ENCODE measurements at regions not wholly inside any gene's neighbourhood (a gene's known extent, or its start where the extent isn't known, plus 50 kb on each side); places are given as distances from the start of the nearest gene placed in this dataset.

DNA sequence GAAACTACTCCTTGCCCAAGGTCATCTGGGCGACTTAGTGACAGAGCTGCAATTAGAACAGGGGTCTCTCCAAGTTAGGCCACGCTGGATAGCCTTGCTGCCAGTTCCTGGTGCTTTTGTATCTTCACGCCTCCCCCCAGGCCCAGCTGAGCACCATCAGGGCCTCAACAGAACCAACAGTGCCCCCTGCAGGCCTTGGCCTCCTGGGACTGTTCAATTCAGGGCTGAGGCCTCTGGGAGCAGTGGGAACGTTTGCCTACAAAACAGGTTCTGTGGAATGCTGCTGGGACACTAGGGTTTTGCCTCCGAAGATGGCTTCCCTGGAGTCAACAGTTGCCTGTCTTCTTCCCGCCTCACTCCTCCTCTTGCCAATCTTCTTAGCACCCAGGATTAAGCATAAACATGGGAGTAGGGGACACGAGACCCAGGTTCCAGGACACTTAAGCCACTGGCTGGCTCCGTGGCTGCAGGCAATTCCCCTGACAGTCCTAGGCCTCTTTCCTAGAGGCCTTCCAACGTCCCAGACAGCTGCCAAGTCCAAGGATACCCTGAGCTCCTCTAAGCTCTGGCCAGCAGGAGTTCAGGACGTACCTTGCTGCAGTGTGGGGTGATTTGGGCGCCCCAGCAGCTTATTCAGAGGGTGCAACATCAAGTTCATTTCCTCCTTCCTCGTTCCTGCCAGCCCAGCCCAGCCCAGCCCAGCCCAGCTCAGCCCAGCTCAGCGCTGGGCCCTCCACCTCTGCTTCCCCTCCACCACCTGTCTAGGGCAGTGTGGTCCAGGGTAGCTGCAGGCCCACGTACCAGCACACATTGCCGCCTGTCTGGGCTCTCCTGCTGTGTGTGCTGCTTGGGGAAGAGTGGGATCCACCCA is 246.6 kb upstream of the RPL38 start:
- Histone ChIP-seq H3K27me3 (replicated peaks; ENCODE audit: insufficient read depth, low read length) (peaks cover 57% of the 10 kb centered on the region), H3K4me3 (ENCODE audit: low read length) (no peak overlapping the region), H3K9ac (ENCODE audit: low read length) (no peak overlapping the region), H3K36me3 (replicated peaks; ENCODE audit: insufficient read depth, low read length) (no peaks in the 10 kb centered on the region), H3K79me2 (ENCODE audit: low read length) (no peaks in the 10 kb centered on the region), H4K20me1 (ENCODE audit: insufficient read depth, low read length) (no peaks in the 10 kb centered on the region), H3K4me2 (ENCODE audit: low read depth, low read length) (no peak overlapping the region), H3K4me1 (ENCODE audit: low read length) (no peaks in the 10 kb centered on the region), H3K9me2 (replicated peaks; ENCODE audit: insufficient read depth, low read length) (no peaks in the 10 kb centered on the region), H2AFZ (ENCODE audit: low read length) (no peak overlapping the region), H3K9me3 (replicated peaks; ENCODE audit: insufficient read depth, low read length) (no peaks in the 10 kb centered on the region), H3F3A (ENCODE audit: insufficient read depth, low read length) (no peaks in the 10 kb centered on the region), H3K27ac (ENCODE audit: low read length) (no peak overlapping the region)
- peak; percentile 9 for DNase-seq
- TF ChIP-seq EZH2phosphoT487 (IDR thresholded peaks at IDR 0.05; ENCODE audit: low read length), result no peak
- TF ChIP-seq, protein P1, sequence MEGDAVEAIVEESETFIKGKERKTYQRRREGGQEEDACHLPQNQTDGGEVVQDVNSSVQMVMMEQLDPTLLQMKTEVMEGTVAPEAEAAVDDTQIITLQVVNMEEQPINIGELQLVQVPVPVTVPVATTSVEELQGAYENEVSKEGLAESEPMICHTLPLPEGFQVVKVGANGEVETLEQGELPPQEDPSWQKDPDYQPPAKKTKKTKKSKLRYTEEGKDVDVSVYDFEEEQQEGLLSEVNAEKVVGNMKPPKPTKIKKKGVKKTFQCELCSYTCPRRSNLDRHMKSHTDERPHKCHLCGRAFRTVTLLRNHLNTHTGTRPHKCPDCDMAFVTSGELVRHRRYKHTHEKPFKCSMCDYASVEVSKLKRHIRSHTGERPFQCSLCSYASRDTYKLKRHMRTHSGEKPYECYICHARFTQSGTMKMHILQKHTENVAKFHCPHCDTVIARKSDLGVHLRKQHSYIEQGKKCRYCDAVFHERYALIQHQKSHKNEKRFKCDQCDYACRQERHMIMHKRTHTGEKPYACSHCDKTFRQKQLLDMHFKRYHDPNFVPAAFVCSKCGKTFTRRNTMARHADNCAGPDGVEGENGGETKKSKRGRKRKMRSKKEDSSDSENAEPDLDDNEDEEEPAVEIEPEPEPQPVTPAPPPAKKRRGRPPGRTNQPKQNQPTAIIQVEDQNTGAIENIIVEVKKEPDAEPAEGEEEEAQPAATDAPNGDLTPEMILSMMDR (IDR thresholded peaks at IDR 0.05; ENCODE audit: low read length), result peak; percentile 39

DNA sequence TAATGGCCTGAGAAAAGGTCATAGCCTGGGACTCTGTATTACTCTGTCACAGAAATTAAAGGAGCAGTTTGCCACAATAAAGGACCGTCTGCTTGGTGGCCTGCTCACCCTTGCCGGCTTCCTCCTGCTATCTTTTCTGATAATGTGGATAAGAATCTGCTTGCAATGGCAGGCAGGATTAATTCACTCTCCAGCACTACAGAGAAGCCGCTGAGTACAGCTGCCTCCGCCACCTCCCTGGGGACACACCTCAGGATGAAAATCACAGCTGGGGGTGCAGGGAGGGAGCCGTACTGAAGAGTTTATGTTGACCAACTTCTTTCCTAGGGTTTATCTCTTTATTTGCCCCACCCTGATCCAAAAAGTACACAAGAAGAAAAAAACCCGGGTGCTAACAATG is 245.9 kb upstream of the RPL38 start:
- Histone ChIP-seq H4K20me1 (ENCODE audit: insufficient read depth, low read length) (no peaks in the 10 kb centered on the region), H3K9ac (ENCODE audit: low read length) (no peak overlapping the region), H3K9me3 (replicated peaks; ENCODE audit: insufficient read depth, low read length) (no peaks in the 10 kb centered on the region), H3K27me3 (replicated peaks; ENCODE audit: insufficient read depth, low read length) (peaks cover 56% of the 10 kb centered on the region), H3K4me1 (ENCODE audit: low read length) (no peaks in the 10 kb centered on the region), H3K9me2 (replicated peaks; ENCODE audit: insufficient read depth, low read length) (no peaks in the 10 kb centered on the region), H3K27ac (ENCODE audit: low read length) (no peak overlapping the region), H3K4me2 (ENCODE audit: low read depth, low read length) (no peak overlapping the region), H3K4me3 (ENCODE audit: low read length) (no peak overlapping the region), H3F3A (ENCODE audit: insufficient read depth, low read length) (no peaks in the 10 kb centered on the region), H2AFZ (ENCODE audit: low read length) (no peak overlapping the region), H3K36me3 (replicated peaks; ENCODE audit: insufficient read depth, low read length) (no peaks in the 10 kb centered on the region), H3K79me2 (ENCODE audit: low read length) (no peaks in the 10 kb centered on the region)
- no peak for DNase-seq
- TF ChIP-seq EZH2 (optimal IDR thresholded peaks at IDR 0.05; ENCODE audit: low read depth, low read length), result no peak
- TF ChIP-seq, protein P1 (IDR thresholded peaks at IDR 0.05; ENCODE audit: low read length), result no peak
- no peak for TF ChIP-seq EZH2phosphoT487 (IDR thresholded peaks at IDR 0.05; ENCODE audit: low read length)

DNA sequence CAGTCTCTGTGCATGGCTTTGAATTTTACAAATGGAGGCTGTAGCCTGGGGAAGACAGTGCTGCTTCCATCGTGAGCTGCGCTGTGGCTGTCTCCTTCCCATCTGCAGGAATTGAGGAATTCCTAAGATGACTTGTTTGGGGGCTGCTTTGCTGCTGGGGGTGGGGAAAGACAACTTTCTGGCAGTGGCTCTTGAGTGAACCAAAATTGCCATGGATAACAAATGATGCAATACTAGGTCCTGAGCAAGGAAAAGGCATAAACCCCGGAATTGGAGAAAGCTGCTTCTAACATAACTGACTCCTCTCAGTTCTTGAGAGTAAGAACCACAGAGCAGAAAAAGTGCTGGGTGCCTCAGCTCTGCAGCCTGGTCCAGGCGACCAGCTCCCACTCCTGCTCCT is 245.0 kb upstream of the RPL38 start:
- no peak overlapping the region for H3K27ac ChIP-seq (ENCODE audit: low read length)
- DNase-seq, result no peak
- H3F3A ChIP-seq (ENCODE audit: insufficient read depth, low read length), result no peaks in the 10 kb centered on the region
- H3K9me2 ChIP-seq (replicated peaks; ENCODE audit: insufficient read depth, low read length), result no peaks in the 10 kb centered on the region
- no peaks in the 10 kb centered on the region for H3K79me2 ChIP-seq (ENCODE audit: low read length)
- H3K4me3 ChIP-seq (ENCODE audit: low read length), result no peak overlapping the region
- no peaks in the 10 kb centered on the region for H4K20me1 ChIP-seq (ENCODE audit: insufficient read depth, low read length)
- H2AFZ ChIP-seq (ENCODE audit: low read length), result no peak overlapping the region
- H3K27me3 ChIP-seq (replicated peaks; ENCODE audit: insufficient read depth, low read length), result peaks cover 65% of the 10 kb centered on the region
- H3K4me1 ChIP-seq (ENCODE audit: low read length), result no peaks in the 10 kb centered on the region
- no peak overlapping the region for H3K4me2 ChIP-seq (ENCODE audit: low read depth, low read length)
- no peaks in the 10 kb centered on the region for H3K9me3 ChIP-seq (replicated peaks; ENCODE audit: insufficient read depth, low read length)
- TF ChIP-seq EZH2phosphoT487 (IDR thresholded peaks at IDR 0.05; ENCODE audit: low read length), result no peak
- TF ChIP-seq, protein P1 (IDR thresholded peaks at IDR 0.05; ENCODE audit: low read length), result no peak
- no peak for TF ChIP-seq EZH2 (optimal IDR thresholded peaks at IDR 0.05; ENCODE audit: low read depth, low read length)
- no peak overlapping the region for H3K9ac ChIP-seq (ENCODE audit: low read length)
- no peaks in the 10 kb centered on the region for H3K36me3 ChIP-seq (replicated peaks; ENCODE audit: insufficient read depth, low read length)

All from MM.1S (cell line).